WTC11 (cell line): ENCODE measurements at regions not wholly inside any gene's neighbourhood (a gene's known extent, or its start where the extent isn't known, plus 50 kb on each side); places are given as distances from the start of the nearest gene placed in this dataset.

Source experiments
- ATAC-seq: fragments of 200-7000 bp; cut with Tn5 transposase; 2 replicates; pipeline ENCODE4 v1.10.0; 2021; ENCODE audit warnings: mild to moderate bottlenecking, moderate library complexity
- CTCF ChIA-PET: fragments of 300-600 bp; sonication (Branson Sonifier 250); formaldehyde crosslinking; loops from one replicate; lab custom pipeline; 2021; ENCODE audit warnings: antibody characterized with exemption; lab: Charles Lee
- POLR2A ChIA-PET: fragments of 350-600 bp; sonication (Branson Sonifier 250); formaldehyde crosslinking; loops from one replicate; lab custom pipeline; 2021; ENCODE audit warnings: antibody characterized with exemption; lab: Charles Lee
- DNase-seq: peaks from one replicate; pipeline ENCODE4 v3.0.0; 2021; ENCODE audit warnings: low spot score
- H3K27ac Mint-ChIP-seq: 2 replicates; pipeline ENCODE4 v1.8.0; 2021; ENCODE audit warnings: mixed read lengths
- H3K27me3 Mint-ChIP-seq: 2 replicates; pipeline ENCODE4 v1.8.0; 2021; ENCODE audit warnings: low read depth, mild to moderate bottlenecking, moderate library complexity, mixed read lengths
- H3K36me3 Mint-ChIP-seq: 2 replicates; pipeline ENCODE4 v1.8.0; 2021; ENCODE audit warnings: mixed read lengths
- H3K4me1 Mint-ChIP-seq: 2 replicates; pipeline ENCODE4 v1.8.0; 2022; ENCODE audit warnings: mixed read lengths
- H3K4me3 Mint-ChIP-seq: 2 replicates; pipeline ENCODE4 v1.8.0; 2021; ENCODE audit warnings: mild to moderate bottlenecking, moderate library complexity, mixed read lengths
- H3K9me3 Mint-ChIP-seq: 2 replicates; pipeline ENCODE4 v1.8.0; 2021; ENCODE audit warnings: mixed read lengths
- ETV6 ChIP-seq: sonication (generic); formaldehyde crosslinking; IDR thresholded peaks from 2 replicates; pipeline ENCODE4 v1.8.1; 2022; ENCODE audit warnings: mild to moderate bottlenecking, missing genetic modification reagents
- FOXJ3 ChIP-seq: sonication (generic); formaldehyde crosslinking; IDR thresholded peaks from 2 replicates; pipeline ENCODE4 v1.9.0; 2021; ENCODE audit warnings: missing genetic modification reagents, mild to moderate bottlenecking, borderline replicate concordance
- FOXK1 ChIP-seq: sonication (generic); formaldehyde crosslinking; IDR thresholded peaks from 2 replicates; pipeline ENCODE4 v1.8.0; 2022; ENCODE audit warnings: mild to moderate bottlenecking, moderate library complexity, missing genetic modification reagents
- GABPB1 ChIP-seq: sonication (generic); formaldehyde crosslinking; IDR thresholded peaks from 2 replicates; pipeline ENCODE4 v1.8.1; 2023; ENCODE audit warnings: mild to moderate bottlenecking, missing genetic modification reagents
- HMGA2 ChIP-seq: fragments of 250-450 bp; sonication (Bioruptor Pico); IDR thresholded peaks from 2 replicates; pipeline ENCODE4 v1.4.0; 2021; ENCODE audit warnings: mild to moderate bottlenecking, moderate library complexity
- KAT7 ChIP-seq: sonication (generic); formaldehyde crosslinking; IDR thresholded peaks from 2 replicates; pipeline ENCODE4 v1.8.1; 2023; ENCODE audit warnings: missing genetic modification reagents, mild to moderate bottlenecking, borderline replicate concordance
- NFE2L1 ChIP-seq: sonication (generic); formaldehyde crosslinking; IDR thresholded peaks from 2 replicates; pipeline ENCODE4 v1.8.1; 2023; ENCODE audit warnings: missing genetic modification reagents
- NFYB ChIP-seq: sonication (generic); formaldehyde crosslinking; conservative IDR thresholded peaks from 2 replicates; pipeline ENCODE4 v1.8.0; 2022; ENCODE audit warnings: low read depth, missing genetic modification reagents
- NR1H2 ChIP-seq: sonication (generic); formaldehyde crosslinking; IDR thresholded peaks from 2 replicates; pipeline ENCODE4 v1.9.0; 2021; ENCODE audit warnings: mild to moderate bottlenecking, moderate library complexity, missing genetic modification reagents
- PRRX2 ChIP-seq: fragments of 250-450 bp; sonication (Bioruptor Pico); IDR thresholded peaks from 2 replicates; pipeline ENCODE4 v1.8.0; 2021; ENCODE audit warnings: mild to moderate bottlenecking
- ZNF317 ChIP-seq: sonication (generic); formaldehyde crosslinking; IDR thresholded peaks from 2 replicates; pipeline ENCODE4 v1.8.1; 2023; ENCODE audit warnings: low read depth, mild to moderate bottlenecking, moderate library complexity, missing genetic modification reagents, borderline replicate concordance
- TF ChIP-seq, protein P1 (sequence below): fragments of 250-450 bp; sonication (Bioruptor Pico); IDR thresholded peaks from 2 replicates; pipeline ENCODE4 v1.8.0; 2021; ENCODE audit warnings: mild to moderate bottlenecking
- TF ChIP-seq, protein P2 (sequence below): sonication (generic); formaldehyde crosslinking; IDR thresholded peaks from 2 replicates; pipeline ENCODE4 v1.8.0; 2022; ENCODE audit warnings: mild to moderate bottlenecking, missing genetic modification reagents
- TF ChIP-seq, protein P3 (sequence below): sonication (generic); formaldehyde crosslinking; IDR thresholded peaks from 2 replicates; pipeline ENCODE4 v1.8.1; 2023; ENCODE audit warnings: mild to moderate bottlenecking, moderate library complexity, missing genetic modification reagents
- TF ChIP-seq, protein P4 (sequence below): sonication (generic); formaldehyde crosslinking; IDR thresholded peaks from 2 replicates; pipeline ENCODE4 v1.8.0; 2023; ENCODE audit warnings: missing genetic modification reagents, mild to moderate bottlenecking, borderline replicate concordance
- TF ChIP-seq, protein P5 (sequence below): fragments of 250-450 bp; sonication (Bioruptor Pico); IDR thresholded peaks from 2 replicates; pipeline ENCODE4 v1.9.0; 2021; ENCODE audit warnings: mild to moderate bottlenecking, borderline replicate concordance
- TF ChIP-seq, protein P6 (sequence below): sonication (generic); formaldehyde crosslinking; IDR thresholded peaks from 2 replicates; pipeline ENCODE4 v1.8.0; 2023; ENCODE audit warnings: missing genetic modification reagents
- TF ChIP-seq, protein P7 (sequence below): sonication (generic); formaldehyde crosslinking; IDR thresholded peaks from 2 replicates; pipeline ENCODE4 v1.8.1; 2022; ENCODE audit warnings: low read depth, missing genetic modification reagents, borderline replicate concordance

DNA sequence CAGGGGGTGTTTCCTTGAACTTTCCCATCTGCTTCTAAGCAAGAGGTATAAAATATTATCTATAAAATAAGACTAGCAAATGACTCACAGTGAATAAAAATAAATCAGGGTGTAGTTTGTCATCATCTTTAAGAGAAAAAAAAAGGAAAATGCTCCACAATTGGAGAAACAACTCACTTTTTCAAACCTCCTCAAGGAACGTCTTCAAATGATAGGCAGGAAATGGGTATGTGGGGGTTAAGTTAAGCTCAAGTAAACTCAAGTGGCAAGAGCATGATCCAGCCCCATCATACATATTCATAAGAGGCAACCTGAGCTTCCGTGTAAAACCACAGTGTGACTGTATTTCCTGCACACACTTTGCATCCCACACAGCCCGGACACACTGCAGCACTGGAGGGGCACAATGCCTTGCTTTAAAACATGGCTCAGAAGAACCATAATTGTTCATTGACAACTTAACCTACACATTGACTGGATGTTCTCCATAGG, 58.5 kb upstream of the CEP85L start:
- Mint-ChIP-seq H3K36me3 (no peaks in the 10 kb centered on the region), H3K27me3 (no peaks in the 10 kb centered on the region; the same call in 1 of the 2 replicates), H3K27ac (no peak overlapping the region), H3K4me3 (peak overlapping the region; percentile 60), H3K9me3 (no peaks in the 10 kb centered on the region), H3K4me1 (peaks cover 47% of the 10 kb centered on the region)
- POLR2A ChIA-PET: no interaction called here
- no peak for TF ChIP-seq NFYB (CRISPR knock-in tag)
- no peak for TF ChIP-seq NFE2L1 (CRISPR knock-in tag)
- TF ChIP-seq, protein P1, sequence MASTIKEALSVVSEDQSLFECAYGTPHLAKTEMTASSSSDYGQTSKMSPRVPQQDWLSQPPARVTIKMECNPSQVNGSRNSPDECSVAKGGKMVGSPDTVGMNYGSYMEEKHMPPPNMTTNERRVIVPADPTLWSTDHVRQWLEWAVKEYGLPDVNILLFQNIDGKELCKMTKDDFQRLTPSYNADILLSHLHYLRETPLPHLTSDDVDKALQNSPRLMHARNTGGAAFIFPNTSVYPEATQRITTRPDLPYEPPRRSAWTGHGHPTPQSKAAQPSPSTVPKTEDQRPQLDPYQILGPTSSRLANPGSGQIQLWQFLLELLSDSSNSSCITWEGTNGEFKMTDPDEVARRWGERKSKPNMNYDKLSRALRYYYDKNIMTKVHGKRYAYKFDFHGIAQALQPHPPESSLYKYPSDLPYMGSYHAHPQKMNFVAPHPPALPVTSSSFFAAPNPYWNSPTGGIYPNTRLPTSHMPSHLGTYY (CRISPR knock-in tag): no peak
- TF ChIP-seq, protein P2, sequence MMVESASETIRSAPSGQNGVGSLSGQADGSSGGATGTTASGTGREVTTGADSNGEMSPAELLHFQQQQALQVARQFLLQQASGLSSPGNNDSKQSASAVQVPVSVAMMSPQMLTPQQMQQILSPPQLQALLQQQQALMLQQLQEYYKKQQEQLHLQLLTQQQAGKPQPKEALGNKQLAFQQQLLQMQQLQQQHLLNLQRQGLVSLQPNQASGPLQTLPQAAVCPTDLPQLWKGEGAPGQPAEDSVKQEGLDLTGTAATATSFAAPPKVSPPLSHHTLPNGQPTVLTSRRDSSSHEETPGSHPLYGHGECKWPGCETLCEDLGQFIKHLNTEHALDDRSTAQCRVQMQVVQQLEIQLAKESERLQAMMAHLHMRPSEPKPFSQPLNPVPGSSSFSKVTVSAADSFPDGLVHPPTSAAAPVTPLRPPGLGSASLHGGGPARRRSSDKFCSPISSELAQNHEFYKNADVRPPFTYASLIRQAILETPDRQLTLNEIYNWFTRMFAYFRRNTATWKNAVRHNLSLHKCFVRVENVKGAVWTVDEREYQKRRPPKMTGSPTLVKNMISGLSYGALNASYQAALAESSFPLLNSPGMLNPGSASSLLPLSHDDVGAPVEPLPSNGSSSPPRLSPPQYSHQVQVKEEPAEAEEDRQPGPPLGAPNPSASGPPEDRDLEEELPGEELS: no peak
- TF ChIP-seq, protein P3, sequence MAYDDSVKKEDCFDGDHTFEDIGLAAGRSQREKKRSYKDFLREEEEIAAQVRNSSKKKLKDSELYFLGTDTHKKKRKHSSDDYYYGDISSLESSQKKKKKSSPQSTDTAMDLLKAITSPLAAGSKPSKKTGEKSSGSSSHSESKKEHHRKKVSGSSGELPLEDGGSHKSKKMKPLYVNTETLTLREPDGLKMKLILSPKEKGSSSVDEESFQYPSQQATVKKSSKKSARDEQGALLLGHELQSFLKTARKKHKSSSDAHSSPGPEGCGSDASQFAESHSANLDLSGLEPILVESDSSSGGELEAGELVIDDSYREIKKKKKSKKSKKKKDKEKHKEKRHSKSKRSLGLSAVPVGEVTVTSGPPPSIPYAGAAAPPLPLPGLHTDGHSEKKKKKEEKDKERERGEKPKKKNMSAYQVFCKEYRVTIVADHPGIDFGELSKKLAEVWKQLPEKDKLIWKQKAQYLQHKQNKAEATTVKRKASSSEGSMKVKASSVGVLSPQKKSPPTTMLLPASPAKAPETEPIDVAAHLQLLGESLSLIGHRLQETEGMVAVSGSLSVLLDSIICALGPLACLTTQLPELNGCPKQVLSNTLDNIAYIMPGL (CRISPR knock-in tag): no peak
- CTCF ChIA-PET: interaction anchor here (0.8 to 1.6 kb wide), 5 partner anchors 59 to 401 kb away, joined by 3 to 4 read pairs (median 3); partner anchors contain the start of gene CEP85L
- ATAC-seq (no peak; the same call in 1 of the 2 replicates), DNase-seq (no peak)

DNA sequence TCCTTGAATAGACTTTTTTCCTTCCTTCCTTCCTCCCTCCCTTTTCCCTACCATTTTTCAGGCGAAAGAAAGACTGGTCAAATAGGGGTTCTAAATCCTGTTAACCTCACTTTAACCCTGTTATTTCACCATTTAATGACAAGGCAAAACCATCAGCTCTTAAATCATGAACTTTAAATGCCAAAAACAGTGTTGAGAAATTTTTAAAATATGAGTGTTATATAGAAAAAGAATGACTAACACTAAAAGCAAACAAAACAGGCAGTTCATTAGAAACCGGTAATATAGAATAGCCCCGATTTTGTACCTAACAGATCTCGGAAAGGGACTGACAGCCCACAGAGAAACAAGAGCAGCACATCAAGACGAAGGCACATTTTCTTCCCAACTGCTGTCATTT, 57.4 kb upstream of the CEP85L start:
- DNase-seq (no peak), ATAC-seq (no peak)
- Mint-ChIP-seq H3K9me3 (no peaks in the 10 kb centered on the region), H3K27me3 (no peaks in the 10 kb centered on the region; the same call in 1 of the 2 replicates), H3K36me3 (no peaks in the 10 kb centered on the region), H3K27ac (no peak overlapping the region), H3K4me3 (peak overlapping the region; percentile 60), H3K4me1 (peaks cover 50% of the 10 kb centered on the region)
- CTCF ChIA-PET: interaction anchor here (1.3 to 1.6 kb wide), 2 partner anchors 57 to 144 kb away, joined by 3 read pairs; partner anchors contain the start of gene CEP85L
- POLR2A ChIA-PET: interaction anchor here (0.6 kb wide), 1 partner anchor 719 kb away, joined by 3 read pairs; no protein-coding TSS in a partner anchor
- TF ChIP-seq FOXJ3 (CRISPR knock-in tag) (no peak), KAT7 (no peak), HMGA2 (CRISPR knock-in tag) (no peak), FOXK1 (CRISPR knock-in tag) (no peak), ETV6 (CRISPR knock-in tag) (no peak), GABPB1 (CRISPR knock-in tag) (no peak), ZNF317 (CRISPR knock-in tag) (no peak), PRRX2 (CRISPR knock-in tag) (no peak), NR1H2 (CRISPR knock-in tag) (no peak), NFYB (CRISPR knock-in tag) (no peak)
- TF ChIP-seq, protein P4, sequence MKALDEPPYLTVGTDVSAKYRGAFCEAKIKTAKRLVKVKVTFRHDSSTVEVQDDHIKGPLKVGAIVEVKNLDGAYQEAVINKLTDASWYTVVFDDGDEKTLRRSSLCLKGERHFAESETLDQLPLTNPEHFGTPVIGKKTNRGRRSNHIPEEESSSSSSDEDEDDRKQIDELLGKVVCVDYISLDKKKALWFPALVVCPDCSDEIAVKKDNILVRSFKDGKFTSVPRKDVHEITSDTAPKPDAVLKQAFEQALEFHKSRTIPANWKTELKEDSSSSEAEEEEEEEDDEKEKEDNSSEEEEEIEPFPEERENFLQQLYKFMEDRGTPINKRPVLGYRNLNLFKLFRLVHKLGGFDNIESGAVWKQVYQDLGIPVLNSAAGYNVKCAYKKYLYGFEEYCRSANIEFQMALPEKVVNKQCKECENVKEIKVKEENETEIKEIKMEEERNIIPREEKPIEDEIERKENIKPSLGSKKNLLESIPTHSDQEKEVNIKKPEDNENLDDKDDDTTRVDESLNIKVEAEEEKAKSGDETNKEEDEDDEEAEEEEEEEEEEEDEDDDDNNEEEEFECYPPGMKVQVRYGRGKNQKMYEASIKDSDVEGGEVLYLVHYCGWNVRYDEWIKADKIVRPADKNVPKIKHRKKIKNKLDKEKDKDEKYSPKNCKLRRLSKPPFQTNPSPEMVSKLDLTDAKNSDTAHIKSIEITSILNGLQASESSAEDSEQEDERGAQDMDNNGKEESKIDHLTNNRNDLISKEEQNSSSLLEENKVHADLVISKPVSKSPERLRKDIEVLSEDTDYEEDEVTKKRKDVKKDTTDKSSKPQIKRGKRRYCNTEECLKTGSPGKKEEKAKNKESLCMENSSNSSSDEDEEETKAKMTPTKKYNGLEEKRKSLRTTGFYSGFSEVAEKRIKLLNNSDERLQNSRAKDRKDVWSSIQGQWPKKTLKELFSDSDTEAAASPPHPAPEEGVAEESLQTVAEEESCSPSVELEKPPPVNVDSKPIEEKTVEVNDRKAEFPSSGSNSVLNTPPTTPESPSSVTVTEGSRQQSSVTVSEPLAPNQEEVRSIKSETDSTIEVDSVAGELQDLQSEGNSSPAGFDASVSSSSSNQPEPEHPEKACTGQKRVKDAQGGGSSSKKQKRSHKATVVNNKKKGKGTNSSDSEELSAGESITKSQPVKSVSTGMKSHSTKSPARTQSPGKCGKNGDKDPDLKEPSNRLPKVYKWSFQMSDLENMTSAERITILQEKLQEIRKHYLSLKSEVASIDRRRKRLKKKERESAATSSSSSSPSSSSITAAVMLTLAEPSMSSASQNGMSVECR: no peak
- TF ChIP-seq, protein P5, sequence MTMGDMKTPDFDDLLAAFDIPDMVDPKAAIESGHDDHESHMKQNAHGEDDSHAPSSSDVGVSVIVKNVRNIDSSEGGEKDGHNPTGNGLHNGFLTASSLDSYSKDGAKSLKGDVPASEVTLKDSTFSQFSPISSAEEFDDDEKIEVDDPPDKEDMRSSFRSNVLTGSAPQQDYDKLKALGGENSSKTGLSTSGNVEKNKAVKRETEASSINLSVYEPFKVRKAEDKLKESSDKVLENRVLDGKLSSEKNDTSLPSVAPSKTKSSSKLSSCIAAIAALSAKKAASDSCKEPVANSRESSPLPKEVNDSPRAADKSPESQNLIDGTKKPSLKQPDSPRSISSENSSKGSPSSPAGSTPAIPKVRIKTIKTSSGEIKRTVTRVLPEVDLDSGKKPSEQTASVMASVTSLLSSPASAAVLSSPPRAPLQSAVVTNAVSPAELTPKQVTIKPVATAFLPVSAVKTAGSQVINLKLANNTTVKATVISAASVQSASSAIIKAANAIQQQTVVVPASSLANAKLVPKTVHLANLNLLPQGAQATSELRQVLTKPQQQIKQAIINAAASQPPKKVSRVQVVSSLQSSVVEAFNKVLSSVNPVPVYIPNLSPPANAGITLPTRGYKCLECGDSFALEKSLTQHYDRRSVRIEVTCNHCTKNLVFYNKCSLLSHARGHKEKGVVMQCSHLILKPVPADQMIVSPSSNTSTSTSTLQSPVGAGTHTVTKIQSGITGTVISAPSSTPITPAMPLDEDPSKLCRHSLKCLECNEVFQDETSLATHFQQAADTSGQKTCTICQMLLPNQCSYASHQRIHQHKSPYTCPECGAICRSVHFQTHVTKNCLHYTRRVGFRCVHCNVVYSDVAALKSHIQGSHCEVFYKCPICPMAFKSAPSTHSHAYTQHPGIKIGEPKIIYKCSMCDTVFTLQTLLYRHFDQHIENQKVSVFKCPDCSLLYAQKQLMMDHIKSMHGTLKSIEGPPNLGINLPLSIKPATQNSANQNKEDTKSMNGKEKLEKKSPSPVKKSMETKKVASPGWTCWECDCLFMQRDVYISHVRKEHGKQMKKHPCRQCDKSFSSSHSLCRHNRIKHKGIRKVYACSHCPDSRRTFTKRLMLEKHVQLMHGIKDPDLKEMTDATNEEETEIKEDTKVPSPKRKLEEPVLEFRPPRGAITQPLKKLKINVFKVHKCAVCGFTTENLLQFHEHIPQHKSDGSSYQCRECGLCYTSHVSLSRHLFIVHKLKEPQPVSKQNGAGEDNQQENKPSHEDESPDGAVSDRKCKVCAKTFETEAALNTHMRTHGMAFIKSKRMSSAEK (CRISPR knock-in tag): no peak
- TF ChIP-seq, protein P6, sequence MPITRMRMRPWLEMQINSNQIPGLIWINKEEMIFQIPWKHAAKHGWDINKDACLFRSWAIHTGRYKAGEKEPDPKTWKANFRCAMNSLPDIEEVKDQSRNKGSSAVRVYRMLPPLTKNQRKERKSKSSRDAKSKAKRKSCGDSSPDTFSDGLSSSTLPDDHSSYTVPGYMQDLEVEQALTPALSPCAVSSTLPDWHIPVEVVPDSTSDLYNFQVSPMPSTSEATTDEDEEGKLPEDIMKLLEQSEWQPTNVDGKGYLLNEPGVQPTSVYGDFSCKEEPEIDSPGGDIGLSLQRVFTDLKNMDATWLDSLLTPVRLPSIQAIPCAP (CRISPR knock-in tag): no peak
- TF ChIP-seq, protein P7, sequence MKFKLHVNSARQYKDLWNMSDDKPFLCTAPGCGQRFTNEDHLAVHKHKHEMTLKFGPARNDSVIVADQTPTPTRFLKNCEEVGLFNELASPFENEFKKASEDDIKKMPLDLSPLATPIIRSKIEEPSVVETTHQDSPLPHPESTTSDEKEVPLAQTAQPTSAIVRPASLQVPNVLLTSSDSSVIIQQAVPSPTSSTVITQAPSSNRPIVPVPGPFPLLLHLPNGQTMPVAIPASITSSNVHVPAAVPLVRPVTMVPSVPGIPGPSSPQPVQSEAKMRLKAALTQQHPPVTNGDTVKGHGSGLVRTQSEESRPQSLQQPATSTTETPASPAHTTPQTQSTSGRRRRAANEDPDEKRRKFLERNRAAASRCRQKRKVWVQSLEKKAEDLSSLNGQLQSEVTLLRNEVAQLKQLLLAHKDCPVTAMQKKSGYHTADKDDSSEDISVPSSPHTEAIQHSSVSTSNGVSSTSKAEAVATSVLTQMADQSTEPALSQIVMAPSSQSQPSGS: no peak
